ENCODE measurements at regions not wholly inside any gene's neighbourhood (a gene's known extent, or its start where the extent isn't known, plus 50 kb on each side); places are given as distances from the start of the nearest gene placed in this dataset.

DNA sequence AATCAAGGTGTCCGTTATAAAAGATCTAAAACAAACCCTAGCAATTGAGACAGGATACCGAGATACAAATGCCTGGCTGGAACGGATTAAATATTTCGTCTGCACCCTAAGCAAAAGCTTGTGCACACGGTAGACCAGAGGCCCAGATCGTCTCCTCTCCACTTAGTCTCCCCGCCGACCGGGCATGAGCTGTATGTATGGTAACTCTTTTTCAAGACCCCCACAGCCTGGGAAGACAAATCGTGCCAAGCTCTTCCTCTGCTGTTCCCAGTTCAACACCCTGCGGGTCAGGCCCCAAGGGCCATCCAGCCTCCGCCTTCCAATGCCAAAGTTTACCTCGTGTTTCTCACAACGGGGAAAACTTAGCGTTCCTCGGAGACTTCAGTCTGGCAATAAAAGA lies 285.7 kb upstream of the GALNT17 start:
- in situ Hi-C loops (cut with MboI; ENCODE audit: low sequenced_read_pairs), result no loop called here

DNA sequence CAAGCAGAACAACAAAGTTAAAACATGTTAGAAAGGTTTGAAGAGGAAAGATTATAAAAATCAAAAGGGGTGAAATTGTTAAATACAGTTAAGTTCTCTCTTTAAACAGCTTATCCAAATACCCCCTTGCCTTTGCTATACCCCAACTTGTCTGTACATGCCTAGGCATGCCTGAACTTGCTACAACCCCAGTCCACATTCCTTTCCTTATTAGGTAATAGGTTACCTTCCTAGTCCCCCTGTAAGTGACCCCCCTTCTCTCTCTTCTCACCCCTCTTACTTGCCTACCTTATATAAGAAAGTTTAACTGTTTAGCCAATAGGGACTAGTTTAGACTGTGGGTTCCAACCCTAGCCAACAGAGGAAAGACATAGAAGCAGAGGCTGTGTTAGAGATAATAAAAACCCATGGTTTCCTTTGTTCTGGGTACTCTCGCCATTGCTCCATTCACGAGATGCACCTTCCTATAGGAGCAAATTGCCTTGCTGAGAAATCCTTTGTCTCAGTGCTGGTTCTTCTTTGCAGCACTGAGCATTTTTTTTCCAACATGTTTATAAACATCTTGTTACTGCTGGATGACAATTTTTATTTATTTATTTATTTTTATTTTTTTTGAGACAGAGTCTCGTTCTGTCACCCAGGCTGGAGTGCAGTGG lies 282.2 kb upstream of the GALNT17 start:
- in situ Hi-C loops (cut with MboI; ENCODE audit: low sequenced_read_pairs), result loop anchor here (25.0 kb wide), 1 partner anchor 863 kb away; no protein-coding TSS in a partner anchor

DNA sequence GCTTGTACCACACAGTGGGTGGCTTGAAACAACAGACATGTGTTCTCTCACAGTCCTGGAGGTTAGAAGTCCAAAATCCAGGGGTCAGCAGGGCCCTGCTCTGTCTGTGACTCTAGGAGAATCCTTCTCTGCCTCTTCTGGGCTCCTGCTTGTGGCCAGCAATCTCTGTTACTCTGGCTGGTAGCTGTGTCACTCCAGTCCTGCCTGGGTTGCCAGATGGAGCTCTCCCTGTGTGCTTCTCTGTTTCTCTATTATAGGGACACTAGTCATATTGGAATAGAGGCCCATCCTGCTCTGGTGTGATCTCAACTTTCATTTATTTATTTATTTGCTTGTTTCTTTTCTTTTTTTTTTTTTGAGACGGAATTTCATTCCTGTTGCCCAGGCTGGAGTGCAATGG lies 276.6 kb upstream of the GALNT17 start:
- in situ Hi-C loops (cut with MboI; ENCODE audit: low sequenced_read_pairs), result loop anchor here (25.0 kb wide), 1 partner anchor 857 kb away; no protein-coding TSS in a partner anchor

DNA sequence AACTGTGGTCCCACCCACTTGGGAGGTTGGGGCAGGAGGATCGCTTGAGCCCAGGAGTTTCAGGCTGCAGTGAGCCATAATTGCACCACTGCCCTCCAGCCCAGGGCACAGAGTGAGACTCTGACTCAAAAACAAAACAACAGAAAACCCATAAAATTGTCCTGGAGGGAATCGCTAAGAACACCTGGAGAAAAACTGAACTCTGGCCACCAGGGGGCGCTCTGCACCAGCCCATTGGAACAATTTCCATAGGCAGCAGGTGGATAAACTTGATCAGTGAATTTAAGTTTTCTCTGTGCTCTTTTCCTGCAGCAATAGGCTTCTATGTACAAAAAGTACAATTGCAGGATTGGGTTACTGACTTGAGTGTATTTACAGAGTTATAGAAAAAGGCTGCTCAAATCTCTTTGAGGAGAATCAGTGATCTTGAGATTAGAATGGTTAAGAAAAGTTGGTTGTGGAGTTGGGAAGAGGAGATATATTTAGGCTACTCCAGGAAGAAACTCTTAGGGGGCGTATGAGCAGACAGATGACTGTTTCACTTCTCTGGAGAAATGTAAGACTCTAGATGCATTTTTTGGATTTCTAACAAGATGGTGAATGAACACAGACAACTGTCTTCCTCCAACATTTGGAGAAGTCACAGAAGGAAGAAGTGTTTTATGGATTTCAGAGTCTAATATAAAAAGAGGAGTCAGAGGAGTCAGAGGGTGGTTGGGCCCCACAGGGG lies 274.9 kb upstream of the GALNT17 start:
- in situ Hi-C loops (cut with MboI; ENCODE audit: low sequenced_read_pairs), result loop anchor here (25.0 kb wide), 1 partner anchor 855 kb away; no protein-coding TSS in a partner anchor

- in situ Hi-C loops (cut with MboI; ENCODE audit: low sequenced_read_pairs), result loop anchor here (25.0 kb wide), 1 partner anchor 854 kb away; no protein-coding TSS in a partner anchor
Observed at GRCh38 chr7:70857793-70858545, 274.0 kb upstream of the GALNT17 start.

DNA sequence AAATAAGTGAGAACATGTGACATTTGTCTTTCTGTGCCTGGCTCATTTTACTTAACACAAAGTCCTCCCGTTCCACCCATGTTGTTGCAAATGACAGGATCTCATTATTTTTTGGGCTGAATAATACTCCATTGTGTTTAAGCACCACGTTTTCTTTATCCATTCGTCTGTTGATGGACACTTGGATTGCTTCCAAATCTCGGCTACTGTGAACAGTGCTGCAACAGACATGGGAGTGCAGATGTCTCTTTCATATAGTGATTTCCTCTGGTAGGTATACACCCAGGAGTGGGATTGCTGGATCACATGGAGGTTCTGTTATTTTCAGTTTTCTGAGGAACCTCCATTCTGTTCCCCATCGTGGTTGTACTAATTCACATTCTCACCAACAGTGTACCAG lies 264.4 kb upstream of the GALNT17 start:
- in situ Hi-C loops (cut with MboI; ENCODE audit: low sequenced_read_pairs), result loop anchor here (25.0 kb wide), 1 partner anchor 845 kb away; no protein-coding TSS in a partner anchor

- in situ Hi-C loops (cut with MboI; ENCODE audit: low sequenced_read_pairs), result loop anchor here (25.0 kb wide), 1 partner anchor 842 kb away; no protein-coding TSS in a partner anchor
Observed at GRCh38 chr7:70870349-70870748, 261.6 kb upstream of the GALNT17 start.

DNA sequence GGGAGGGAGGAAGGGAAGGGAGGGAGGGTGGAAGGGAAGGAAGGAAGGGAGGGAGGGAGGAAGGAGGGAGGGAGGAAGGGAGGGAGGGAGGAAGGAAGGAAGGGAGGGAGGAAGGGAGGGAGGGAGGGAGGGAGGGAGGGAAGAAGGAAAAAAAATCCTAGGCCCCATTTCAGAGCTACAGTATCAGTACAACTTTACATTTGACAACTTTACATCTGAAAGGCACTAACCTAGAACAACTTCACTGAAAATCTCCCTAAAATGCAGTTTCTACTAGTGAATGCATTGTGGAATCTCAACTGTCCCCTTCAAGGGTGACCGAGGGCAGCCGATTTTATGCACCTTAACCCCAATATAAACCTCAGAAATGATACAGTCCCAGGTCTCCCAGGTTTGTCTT lies 259.8 kb upstream of the GALNT17 start:
- in situ Hi-C loops (cut with MboI; ENCODE audit: low sequenced_read_pairs), result loop anchor here (25.0 kb wide), 1 partner anchor 840 kb away; no protein-coding TSS in a partner anchor

GRCh38 chr7:70881167-70881847 lies 250.6 kb upstream of the GALNT17 start:
- in situ Hi-C loops (cut with MboI; ENCODE audit: low sequenced_read_pairs), result no loop called here

DNA sequence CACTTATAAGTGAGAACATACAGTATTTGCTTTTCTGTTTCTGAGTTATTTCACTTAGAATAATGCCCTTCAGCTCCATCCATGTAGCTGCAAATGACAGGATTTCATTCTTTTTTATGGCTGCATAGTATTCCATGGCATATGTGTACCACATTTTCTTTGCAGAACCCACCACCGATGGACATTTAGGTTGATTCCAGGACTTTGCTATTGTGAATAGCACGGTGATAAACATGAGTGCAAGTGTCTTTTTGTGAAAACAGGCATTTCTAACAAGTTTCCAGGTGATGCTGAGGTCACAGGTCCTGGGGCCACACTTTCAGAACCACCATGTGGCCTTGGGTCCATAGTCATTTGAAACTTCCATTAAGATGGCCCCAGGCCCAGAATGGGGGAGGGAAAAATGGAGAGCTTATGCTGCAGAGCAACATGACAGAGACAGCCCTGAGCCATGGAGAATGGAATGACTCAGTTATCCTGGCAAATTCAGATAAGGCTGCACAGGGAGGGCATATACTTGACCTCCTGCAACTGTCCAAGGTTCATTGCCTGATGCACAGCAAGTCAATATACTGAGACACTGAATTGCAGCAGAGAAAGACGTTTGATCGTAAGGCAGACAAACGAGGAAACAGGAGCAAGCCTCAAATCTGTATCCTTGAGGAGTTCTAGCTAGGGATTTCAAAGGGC lies 248.0 kb upstream of the GALNT17 start:
- in situ Hi-C loops (cut with MboI; ENCODE audit: low sequenced_read_pairs), result no loop called here

- in situ Hi-C loops (cut with MboI; ENCODE audit: low sequenced_read_pairs), result no loop called here
Observed at GRCh38 chr7:70884440-70884764, 247.5 kb upstream of the GALNT17 start.

DNA sequence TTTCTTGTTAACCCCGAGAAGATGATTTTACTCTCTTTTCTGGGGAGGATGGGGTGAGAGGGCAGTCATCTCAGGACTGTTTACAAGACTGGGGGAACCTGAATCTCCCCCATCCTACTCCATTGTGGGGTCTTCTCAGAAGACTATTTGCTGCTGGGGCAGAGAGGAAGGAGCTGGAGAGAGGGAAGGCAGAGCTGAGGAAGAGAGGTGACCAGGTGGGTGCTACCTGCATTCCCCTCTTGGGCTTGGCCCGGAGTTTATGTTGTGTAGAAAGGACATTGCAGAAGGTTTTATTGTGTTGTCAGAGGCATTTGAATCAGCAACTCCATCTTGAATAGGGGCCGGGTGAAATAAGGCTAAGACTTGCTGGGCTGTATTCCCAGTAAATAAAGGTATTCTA lies 247.1 kb upstream of the GALNT17 start:
- in situ Hi-C loops (cut with MboI; ENCODE audit: low sequenced_read_pairs), result no loop called here

DNA sequence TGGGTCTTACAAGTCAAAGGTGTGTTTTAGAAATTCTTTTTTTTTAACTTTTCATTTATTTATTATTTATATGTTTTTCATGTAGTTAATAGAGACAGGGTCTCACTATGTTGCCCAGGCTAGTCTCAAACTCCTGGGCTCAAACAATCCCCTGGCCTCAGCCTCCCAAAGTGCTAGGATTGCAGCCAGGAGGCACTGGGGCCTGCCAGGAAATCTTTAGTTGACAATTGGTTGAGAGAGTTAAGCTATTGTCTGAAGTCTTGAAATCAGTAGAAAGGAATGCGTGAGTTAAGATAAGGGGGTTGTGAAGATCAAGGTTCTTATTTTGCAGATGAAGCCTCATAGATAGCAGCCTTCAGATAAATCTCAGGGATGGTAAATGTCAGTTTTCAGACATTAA lies 245.4 kb upstream of the GALNT17 start:
- in situ Hi-C loops (cut with MboI; ENCODE audit: low sequenced_read_pairs), result no loop called here

DNA sequence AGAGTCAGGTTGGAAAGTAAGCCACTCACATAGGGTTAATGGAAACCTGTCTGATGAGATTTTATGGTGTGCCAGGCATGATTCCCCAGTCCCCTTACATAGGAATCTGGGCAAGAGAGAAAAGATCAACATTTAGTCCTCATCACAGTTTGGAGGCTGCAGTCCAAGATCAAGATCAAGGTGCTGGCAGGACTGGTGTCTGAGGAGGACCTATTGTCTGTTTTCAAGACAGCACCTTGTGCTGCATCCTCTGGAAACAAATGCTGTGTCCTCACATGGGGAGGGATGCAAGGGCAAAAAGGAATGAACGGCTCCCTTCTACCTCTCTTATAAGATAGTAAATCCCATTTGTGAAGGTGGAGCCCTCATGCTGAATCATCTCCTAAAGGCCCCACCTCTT lies 244.8 kb upstream of the GALNT17 start:
- in situ Hi-C loops (cut with MboI; ENCODE audit: low sequenced_read_pairs), result no loop called here

GRCh38 chr7:70890147-70890969 lies 241.6 kb upstream of the GALNT17 start:
- in situ Hi-C loops (cut with MboI; ENCODE audit: low sequenced_read_pairs), result no loop called here

GRCh38 chr7:70893422-70893821 lies 238.5 kb upstream of the GALNT17 start:
- in situ Hi-C loops (cut with MboI; ENCODE audit: low sequenced_read_pairs), result no loop called here

DNA sequence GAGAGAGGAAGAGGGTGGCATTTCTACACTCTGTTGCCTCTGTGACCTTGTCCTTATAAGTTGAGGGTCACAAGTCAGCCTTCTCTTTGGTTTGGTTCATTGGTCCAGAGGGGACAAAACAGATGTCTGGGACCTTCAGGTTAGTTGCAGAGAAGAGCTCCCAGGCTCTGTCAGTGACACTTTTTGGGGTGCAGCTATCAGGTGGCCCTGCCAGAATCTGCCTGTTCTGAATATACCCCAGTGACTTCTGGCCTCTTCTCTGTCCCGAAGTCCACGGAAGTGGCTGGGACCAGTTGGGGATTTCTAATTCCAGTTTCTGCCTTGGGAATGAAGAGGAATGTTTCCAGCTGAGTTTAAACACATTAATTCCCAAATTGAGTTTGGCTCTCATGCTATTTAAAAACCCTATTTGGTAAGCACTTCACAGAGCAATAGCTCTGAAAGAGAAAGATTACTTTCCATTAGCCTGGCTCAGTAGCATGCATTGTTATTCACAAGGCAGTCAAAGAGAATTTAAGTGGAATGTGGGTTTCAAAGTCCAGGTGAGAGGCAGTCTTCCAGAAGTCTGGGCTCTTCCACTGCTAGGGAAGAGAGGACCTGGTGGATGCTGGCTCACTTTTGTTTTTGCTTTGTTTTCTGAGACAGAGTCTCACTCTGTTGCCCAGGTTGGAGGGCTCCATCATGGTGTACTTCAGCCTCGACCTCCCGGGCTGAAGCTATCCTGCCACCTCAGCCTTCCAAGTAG lies 237.8 kb upstream of the GALNT17 start:
- in situ Hi-C loops (cut with MboI; ENCODE audit: low sequenced_read_pairs), result no loop called here

DNA sequence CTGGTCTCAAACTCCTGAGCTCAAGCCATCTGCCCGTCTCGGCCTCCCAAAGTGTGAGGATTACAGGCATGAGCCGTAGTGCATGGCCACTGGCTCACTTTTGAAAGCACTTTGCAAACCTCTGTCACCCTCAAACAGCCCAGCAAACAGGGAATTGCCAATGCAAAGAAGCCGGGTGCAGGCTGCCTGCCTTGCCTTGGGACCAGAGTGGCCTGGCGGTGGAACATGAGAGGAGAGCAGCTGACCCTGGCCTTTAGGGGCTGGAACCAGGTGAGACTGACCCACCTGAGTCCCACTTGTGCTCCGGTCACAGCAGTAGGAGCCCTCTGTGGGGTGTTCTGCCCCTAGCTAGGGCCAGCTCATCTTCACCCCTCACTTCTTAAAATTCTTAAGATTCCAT lies 237.1 kb upstream of the GALNT17 start:
- in situ Hi-C loops (cut with MboI; ENCODE audit: low sequenced_read_pairs), result no loop called here

Data from HL-60/S4 treated with retinoic acid at 250 ng/mL for 4 days and 3 days (cell line).